HG03025 (cell line): ENCODE measurements at regions not wholly inside any gene's neighbourhood (a gene's known extent, or its start where the extent isn't known, plus 50 kb on each side); places are given as distances from the start of the nearest gene placed in this dataset.
"Not testable (repeated sequence)": the region's sequence is repeated elsewhere in the genome, so short reads cannot be mapped to it uniquely, and the experiment has no call there.

Experiments used
- ATAC-seq: cut with Tn5 transposase; IDR thresholded peaks from one replicate; pipeline ENCODE4 v1.9.1; 2021; ENCODE audit warnings: mild to moderate bottlenecking, moderate library complexity; ENCODE audit not compliant: unreplicated experiment, low FRiP score

DNA sequence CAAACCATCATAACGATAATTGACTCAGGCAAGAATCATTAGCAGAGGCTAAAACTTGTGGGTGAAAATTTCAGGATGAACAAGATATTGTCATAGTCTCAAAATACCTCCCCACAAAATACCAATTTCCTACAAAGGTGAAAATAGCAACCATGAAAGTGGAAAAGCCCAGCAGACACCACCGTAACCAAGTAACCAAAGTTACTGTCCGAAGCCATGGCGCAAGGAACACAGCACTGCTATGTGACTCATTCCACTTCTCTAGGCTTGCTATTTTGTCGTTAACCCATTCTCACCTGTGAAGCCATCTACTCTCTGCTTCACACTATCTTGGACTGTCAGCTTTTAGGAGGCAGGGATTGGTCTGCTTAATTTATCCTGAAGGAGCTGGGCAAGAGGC lies 113.8 kb upstream of the CACUL1 start:
- ATAC-seq, result no peak

DNA sequence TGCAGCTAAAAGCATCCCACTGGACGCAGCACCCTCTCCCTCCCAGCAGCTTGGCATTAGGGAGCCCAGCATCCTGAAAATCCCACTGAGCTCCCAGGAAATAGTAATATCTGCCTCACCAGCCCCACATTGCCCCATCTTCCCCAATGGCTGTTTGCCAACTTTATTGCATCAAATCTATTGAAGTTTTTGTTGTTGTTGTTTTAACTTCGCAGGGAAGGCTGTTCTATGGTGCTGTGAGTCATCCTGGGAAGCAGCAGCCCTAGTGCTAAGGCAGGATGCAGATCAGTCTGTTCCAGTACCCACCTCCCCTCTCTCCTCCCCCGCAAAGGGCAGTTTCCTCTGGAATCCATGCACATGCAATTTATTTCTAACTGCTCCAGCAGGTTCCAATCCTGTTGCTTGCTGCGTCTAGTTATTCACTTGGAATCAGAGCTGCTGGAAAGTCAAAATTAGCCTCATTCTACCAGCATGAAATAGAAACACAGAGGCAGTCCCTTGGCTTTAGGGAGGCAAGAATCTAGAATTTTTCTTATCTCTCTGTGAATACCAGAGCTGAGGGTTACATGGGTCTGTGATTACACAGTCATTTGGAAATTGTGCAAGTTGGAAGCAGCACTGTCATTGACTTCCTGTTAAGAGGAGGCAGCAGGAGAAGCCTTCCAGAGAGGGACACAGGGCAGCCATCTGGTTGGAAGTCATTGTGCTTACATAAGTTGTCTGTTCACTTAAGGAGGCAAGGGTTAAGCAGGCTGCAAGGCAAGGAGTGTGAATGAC lies 115.9 kb upstream of the CACUL1 start:
- ATAC-seq, result no peak

DNA sequence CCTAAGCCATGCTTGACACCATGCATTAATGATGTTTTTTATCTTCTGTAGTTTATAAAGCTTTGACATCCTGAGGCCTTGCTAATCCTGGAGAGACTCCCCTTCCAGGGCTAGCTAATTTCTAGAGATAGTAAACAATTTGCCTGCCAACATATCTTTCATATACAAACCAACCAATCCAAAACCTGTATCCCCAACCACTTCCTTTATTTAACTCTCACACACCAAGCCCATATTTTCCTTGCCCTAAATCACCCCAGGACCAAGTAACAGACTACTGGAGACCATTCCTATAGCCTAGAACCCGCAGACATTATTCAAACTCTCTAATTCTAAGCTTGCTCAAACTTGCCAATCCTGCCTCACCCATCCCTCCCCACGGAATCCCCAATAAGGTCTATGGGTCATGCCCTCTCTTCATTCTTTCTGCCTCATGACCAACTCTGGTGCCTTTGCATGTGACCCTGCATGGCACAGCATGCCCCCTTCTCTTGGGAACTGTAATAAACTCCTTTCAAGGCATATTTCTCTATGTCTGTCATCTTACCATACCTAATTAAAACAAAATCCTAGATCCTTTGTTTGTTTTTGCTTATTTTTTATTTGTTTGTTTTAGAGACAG lies 116.6 kb upstream of the CACUL1 start:
- ATAC-seq, result no peak

DNA sequence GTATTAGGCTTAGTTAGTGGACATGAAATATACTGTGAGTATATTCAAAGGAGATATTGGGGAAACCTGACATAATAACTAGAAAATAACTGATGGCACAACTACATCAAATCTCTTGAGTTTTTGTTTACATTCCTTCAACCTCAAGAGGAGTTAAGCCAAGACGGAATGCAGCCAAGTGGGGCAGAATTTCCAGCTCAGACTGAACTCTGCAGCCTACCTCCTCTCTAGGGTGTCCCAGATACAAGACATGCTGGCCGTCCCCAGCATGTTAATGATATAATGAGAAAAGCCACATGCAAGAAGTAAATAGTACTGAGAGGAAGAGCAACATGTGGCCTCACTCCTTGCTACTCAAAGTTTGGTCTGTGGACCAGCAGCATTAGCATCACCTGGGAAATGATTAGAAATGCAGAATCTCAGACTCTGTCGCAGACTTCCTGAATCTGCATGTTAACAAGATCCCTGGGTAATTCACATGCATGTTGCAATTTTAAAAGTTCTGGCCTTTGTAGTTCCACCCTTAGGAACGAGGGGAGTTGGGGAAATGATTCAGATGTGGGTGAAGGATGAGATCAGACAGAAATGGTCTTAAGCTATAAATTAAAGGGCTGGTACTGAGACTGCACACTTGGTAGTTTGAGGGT lies 118.4 kb upstream of the CACUL1 start:
- ATAC-seq, result no peak

DNA sequence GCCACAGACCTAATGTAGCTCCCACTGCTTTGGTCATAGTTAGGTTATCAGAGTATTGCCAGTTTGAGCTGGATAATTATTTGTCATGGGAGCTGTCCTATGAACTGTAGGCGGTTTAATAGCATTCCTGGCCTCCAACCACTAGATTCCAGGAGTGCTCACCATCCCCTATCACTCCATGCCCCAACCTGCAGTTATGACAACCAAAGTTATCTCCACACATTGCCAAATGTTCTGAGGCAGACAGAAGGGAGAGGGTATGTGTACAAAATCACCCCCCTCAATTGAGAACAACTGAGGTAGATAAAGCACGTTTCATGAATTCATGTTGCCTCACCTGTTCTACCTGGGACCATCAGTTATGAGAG lies 119.0 kb upstream of the CACUL1 start:
- no peak for ATAC-seq

DNA sequence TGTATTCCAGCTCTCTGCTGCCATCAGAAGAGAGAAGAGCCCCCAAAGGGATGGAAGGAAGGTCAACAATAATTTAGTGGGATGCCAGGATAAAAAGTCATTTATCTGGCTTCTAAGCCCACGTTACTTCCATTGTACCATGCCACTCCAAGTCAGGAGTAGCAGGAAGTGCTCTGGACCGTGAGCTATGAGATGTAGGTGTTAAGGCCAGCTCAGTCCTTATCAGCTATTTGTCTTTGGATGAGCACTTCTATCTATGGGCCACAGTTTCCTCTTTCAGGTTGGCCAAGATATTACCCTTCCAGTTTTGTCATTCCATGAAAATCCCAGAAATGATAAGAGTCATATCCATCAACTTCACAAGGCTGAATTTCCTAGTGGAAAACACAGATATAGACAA lies 119.4 kb upstream of the CACUL1 start:
- ATAC-seq, result no peak

DNA sequence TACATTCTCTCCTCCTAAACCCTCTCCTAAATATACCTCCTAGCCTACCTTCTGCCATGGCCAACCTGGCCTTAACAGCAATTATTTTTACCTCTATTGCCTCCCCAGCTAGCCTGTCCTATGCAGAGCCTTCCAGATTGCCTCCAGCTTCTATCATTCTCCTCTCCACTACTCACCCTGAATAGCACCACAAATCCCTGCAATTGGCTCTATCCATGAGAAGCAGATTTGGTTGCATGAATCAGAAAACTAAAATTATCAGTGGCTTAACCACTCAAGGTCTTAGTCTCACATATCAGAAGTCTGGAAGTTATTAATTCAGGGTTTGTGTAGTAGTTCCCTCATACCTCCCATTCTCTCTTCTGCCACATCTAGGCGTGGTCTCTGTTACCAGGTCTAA lies 120.3 kb upstream of the CACUL1 start:
- ATAC-seq, result no peak

DNA sequence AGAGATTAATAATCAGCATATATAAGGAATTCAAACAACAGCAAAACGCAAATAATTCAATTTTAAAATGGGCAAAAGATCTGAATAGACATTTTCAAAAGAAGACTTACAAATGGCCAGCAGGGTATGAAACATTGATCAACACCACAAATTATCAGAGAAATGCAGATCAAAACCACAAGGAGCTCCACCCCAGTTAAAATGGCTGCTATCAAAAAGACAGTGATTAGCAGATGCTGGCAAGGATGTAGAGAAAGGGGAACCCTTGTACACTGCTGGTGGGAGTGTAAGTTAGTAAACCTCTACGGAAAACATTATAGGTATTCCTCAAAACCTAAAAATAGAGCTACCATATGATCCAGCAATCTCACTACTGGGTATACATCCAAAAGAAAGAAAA lies 128.0 kb upstream of the CACUL1 start:
- no peak for ATAC-seq

DNA sequence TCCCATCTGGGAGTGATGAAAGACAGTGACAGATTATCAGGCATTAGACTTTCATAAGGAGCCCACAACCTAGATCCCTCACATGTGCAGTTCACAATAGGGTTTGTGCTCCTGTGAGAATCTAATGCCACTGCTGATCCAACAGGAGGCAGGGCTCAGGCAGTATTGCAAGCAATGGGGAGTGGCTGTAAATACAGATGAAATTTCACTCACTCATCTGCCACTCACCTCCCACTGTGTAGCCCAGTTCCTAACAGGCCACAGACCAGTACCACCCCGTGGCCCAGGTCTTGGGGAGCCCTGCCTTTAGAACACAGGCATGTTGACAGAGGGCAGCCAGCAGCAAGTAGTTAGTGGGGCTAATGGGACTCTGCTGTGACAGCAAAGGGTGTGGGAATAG lies 137.3 kb upstream of the NANOS1 start:
- no peak for ATAC-seq

DNA sequence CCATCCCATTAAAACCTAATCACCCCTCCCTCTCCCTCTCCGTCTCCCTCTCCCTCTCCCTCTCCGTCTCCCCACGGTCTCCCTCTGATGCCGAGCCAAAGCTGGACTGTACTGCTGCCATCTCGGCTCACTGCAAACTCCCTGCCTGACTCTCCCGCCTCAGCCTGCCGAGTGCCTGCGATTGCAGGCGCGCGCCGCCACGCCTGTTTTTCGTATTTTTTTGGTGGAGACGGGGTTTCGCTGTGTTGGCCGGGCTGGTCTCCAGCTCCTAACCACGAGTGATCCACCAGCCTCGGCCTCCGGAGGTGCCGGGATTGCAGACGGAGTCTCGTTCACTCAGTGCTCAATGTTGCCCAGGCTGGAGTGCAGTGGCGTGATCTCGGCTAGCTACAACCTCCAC lies 134.6 kb upstream of the NANOS1 start:
- ATAC-seq, result not testable (repeated sequence)

DNA sequence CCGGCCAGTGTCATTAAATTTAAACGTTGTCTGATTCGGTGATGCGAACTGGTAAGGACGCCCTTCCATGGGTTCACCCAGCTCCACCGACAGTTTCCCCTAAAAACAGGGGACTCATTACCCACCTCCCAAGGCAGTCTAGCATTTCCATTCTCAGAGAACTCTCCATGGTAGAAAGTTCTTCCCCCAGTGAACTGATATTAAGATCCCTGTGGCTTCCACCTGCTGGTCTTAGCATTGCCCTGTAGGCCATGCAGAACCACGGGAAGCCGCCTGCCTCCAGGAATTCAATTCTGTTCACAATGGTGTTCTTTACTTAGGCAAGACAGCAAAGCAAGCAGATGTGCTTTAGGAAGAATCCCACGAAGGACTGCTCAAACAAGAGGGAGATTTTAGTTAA lies 128.9 kb upstream of the NANOS1 start:
- no peak for ATAC-seq

DNA sequence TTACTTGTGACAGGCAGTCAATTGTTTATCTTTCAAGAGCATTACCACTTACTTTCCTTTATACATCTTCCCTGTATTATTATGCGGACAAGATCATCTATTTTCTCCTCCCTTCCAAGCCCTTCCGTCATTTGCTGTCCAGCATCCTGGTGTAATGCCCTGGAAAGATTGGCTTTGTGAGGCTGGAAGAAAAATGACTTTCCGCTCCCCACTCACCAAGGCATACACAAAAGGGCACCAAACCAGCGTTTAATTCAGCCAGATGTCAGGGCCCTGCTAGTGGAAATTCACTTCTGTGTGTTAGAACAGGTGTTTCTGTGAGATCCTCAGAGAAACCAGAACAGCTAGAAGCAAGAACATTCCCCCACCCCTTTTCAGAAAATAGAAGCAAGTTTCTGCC lies 128.1 kb upstream of the NANOS1 start:
- ATAC-seq, result no peak

DNA sequence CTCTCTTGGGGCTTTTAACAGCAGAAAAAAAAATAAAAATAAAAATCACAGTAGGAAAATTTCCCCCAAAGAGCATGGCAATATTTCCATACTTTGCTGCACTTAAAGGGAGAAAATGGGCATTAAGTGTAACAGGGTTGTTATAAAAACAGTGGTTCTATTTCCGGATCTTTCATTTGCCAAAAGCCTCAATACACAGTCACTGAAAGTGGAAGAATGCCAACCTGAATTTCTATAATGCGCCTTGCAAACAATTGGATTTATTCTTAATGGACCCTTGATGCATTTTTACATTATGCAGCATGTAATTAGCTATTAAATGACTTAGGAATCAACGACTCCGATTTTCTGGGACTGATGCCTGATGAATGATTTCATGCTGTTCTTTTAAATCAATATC lies 127.6 kb upstream of the NANOS1 start:
- no peak for ATAC-seq

DNA sequence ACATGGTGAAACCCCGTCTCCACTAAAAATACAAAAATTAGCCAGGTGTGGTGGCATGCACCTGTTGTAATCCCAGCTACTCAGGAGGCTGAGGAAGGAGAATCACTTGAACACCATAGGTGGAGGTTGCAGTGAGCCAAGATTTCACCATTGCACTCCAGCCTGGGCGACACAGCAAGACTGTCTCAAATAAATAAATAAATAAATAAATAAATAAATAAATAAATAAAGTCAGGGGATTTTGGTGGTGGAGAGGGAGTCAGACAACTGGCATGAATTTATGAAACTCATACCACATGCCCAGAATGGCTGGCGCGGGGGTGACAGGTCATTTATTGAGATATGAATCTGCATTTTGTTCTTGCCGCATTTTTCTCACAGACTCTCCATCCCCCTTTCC lies 126.9 kb upstream of the NANOS1 start:
- not testable (repeated sequence) for ATAC-seq

DNA sequence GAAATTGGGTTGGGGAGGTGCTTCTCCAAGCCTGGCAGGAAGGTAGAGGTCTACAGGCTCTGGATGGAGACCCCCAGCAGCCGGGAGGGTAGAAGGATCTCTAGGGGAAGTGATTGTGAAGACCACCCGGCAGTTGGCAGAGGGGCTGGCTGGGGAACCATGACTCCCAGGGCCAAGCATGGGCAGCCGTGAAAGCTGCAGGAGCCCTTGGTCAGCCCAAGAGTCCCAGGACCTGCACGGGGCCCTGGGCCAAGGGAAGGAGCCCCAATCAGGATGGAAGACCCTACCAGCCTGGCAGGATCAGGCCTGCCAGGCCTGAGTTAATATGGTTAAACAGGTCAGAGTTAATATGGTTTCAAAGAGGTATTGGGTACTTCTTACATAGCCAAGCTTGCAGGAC lies 126.3 kb upstream of the NANOS1 start:
- ATAC-seq, result no peak

DNA sequence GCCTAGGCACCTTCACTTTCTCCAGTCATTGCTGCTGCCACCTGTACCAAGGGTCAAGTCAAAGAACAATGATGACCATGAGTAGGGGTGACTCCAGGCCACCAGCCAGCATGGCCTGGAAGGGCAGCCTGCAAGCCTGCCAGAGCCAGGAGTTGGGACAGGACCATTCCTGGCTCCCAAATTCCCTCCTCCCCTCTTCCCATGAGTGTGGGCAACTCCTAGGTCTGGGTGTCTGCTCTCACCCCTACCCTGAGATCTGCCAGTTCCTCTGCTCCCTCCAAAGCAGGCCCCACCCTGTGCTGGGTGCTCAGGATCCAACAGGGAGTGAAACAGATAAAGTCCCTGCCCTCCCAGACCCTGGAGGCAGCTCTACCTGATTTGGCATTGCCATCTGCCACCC lies 125.8 kb upstream of the NANOS1 start:
- ATAC-seq, result no peak

DNA sequence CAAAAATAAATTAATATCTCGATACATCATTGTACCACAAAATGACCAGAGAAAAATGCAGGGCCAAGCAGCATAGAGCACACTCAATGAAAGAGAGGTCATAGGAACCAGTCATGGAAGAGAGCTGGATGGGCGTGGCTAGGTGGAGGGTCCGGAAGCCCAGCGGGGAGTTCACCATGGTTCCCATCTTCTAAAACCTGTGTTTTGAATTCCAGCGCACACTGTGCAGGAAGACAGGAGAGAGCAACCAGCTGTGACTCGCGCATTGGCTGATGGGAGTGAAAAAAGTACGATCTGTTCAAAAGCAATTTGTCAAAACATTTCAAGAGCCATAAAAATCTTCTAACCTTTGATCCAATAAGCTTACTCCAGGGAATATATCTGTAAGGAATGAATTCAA lies 125.2 kb upstream of the NANOS1 start:
- no peak for ATAC-seq

DNA sequence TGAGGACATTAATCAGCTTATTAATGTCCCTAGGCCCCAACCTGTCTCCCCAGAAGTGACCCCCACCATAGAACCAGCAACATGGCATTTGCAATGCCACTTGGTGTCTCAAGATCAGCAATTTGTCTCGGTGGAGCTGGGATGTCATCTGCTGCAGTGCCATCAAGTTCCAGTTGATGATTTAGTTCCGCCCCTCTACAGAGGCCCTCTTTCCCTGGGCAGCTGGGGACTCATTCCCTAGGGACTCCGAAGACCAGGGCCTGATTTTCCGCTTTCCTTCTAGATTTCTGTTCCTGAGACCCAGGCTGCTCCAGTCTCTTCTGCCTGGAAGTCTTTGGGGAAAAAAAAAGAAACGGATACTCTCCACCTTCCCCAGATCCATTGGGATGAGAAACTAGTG lies 122.5 kb upstream of the NANOS1 start:
- ATAC-seq, result no peak

DNA sequence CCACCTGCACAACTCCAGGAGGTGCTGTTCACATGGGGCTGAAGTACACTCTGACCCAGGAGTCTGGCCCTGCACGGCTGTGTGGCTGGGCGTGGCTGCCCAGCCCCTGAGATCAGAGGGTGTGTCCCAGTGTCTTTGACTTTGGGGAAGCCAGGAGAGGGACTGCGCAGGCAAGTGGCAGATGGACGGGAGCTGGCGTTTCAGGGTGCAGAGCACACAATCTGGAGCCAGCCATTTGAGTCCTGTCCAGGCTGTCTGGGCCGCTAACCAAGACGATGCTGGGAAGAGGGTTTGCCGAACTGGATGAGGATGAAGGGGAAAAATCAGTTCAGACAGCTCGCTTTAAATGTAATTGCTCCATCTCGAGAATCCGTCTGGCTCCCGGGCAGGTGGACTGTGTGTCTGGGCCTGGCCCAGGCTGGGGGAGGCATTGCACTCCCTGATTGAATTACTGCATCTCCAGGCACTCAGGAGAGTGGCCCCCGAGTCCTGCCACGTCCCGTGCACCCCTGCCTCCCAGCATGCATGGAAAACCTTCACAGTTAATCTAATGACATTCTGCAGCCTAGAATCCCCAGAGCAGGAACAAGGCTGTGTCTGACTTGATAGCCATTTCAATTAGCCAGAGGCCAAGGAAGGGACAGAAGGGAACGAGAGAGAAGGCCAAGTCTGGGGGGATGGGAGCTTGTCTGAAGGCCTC lies 120.8 kb upstream of the NANOS1 start:
- ATAC-seq, result no peak

DNA sequence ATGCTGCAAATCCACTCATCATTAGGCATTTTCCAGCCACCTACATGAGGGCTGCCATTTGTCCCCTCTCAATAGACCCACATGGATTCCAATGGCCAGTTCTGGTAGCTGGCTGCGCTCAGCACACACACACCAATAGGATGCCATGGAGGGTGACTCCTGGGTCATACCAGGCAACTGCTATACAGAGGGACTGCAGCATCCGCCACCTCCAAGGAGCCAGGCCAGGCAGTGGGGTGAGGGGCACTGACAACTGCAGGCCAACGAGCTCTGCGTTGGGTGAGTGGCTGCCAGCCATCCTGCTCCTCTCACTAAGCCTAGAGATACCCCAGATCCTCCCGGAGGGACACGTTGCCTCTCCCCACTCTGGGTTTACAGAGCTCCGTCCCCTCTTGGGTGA lies 118.8 kb upstream of the NANOS1 start:
- no peak for ATAC-seq

DNA sequence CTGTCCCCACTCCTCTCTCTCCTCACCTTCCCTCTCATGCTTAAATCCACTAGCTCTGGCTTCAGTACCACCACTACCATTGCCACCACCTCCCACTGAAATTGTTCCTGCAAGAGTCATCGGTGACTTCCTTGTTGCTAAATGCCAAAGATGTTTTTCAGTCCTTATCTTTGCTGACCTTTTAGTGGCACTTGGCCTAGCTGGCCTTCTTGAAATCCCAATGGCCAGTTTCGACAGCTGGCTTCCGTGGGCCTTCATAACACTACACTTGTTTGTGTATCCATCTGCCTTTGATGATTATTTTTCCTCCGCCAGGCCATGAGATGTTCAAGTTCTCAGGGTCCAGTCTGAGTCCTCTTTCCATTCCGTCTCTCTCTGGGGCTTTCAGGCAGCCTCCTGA lies 118.2 kb upstream of the NANOS1 start:
- no peak for ATAC-seq
